ENCODE measurements at regions not wholly inside any gene's neighbourhood (a gene's known extent, or its start where the extent isn't known, plus 50 kb on each side); places are given as distances from the start of the nearest gene placed in this dataset.

DNA sequence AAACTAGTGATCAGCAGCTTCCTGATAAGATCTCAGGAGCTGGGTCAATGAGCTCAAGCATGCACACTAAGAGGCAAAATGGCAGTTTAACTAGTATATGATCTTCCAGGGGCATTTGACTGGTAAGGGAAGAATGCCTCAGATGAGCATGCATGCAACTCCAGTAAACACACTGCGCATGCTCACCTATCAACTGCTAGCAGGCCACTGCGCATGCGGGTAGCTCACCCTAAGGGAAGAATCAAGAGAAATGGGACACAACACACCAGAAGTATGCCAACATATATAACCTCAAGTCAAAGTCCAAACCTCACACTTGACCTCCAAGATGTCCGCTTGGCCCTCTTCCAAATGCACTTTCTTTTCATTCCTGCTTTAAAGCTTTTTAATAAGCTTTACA lies 1004.0 kb downstream of the ADGRL3 start:
- Mint-ChIP-seq H3K4me3 (no peak overlapping the region), H3K27me3 (peaks cover 4% of the 10 kb centered on the region), H3K4me1 (ENCODE audit: unreplicated experiment) (no peaks in the 10 kb centered on the region), H3K36me3 (no peaks in the 10 kb centered on the region), H3K27ac (no peak overlapping the region), H3K9me3 (no peaks in the 10 kb centered on the region)
- TF ChIP-seq CTCF (conservative IDR thresholded peaks at IDR 0.05): no peak
- no peak for DNase-seq (ENCODE audit: extremely low spot score, unreplicated experiment)

- no peak for DNase-seq (ENCODE audit: extremely low spot score, unreplicated experiment)
- H3K4me3 Mint-ChIP-seq: no peak overlapping the region
- no peak overlapping the region for H3K27ac Mint-ChIP-seq
- no peaks in the 10 kb centered on the region for H3K4me1 Mint-ChIP-seq (ENCODE audit: unreplicated experiment)
- no peaks in the 10 kb centered on the region for H3K36me3 Mint-ChIP-seq
- H3K27me3 Mint-ChIP-seq: no peaks in the 10 kb centered on the region
- no peaks in the 10 kb centered on the region for H3K9me3 Mint-ChIP-seq
- TF ChIP-seq CTCF (conservative IDR thresholded peaks at IDR 0.05): no peak
Observed at GRCh38 chr4:62199291-62199810, 999.2 kb downstream of the ADGRL3 start.

GRCh38 chr4:62196338-62196737 lies 996.2 kb downstream of the ADGRL3 start:
- DNase-seq (ENCODE audit: extremely low spot score, unreplicated experiment): no peak
- TF ChIP-seq CTCF (conservative IDR thresholded peaks at IDR 0.05): no peak
- no peaks in the 10 kb centered on the region for H3K9me3 Mint-ChIP-seq
- no peaks in the 10 kb centered on the region for H3K27me3 Mint-ChIP-seq
- no peak overlapping the region for H3K4me3 Mint-ChIP-seq
- no peaks in the 10 kb centered on the region for H3K36me3 Mint-ChIP-seq
- no peaks in the 10 kb centered on the region for H3K4me1 Mint-ChIP-seq (ENCODE audit: unreplicated experiment)
- H3K27ac Mint-ChIP-seq: no peak overlapping the region

- no peaks in the 10 kb centered on the region for H3K4me1 Mint-ChIP-seq (ENCODE audit: unreplicated experiment)
- H3K36me3 Mint-ChIP-seq: no peaks in the 10 kb centered on the region
- no peak for DNase-seq (ENCODE audit: extremely low spot score, unreplicated experiment)
- no peak overlapping the region for H3K4me3 Mint-ChIP-seq
- no peaks in the 10 kb centered on the region for H3K9me3 Mint-ChIP-seq
- TF ChIP-seq CTCF (conservative IDR thresholded peaks at IDR 0.05): no peak
- H3K27me3 Mint-ChIP-seq: no peaks in the 10 kb centered on the region
- no peak overlapping the region for H3K27ac Mint-ChIP-seq
Observed at GRCh38 chr4:62194342-62194741, 994.2 kb downstream of the ADGRL3 start.

- no peak overlapping the region for H3K27ac Mint-ChIP-seq
- no peaks in the 10 kb centered on the region for H3K4me1 Mint-ChIP-seq (ENCODE audit: unreplicated experiment)
- H3K4me3 Mint-ChIP-seq: no peak overlapping the region
- H3K9me3 Mint-ChIP-seq: no peaks in the 10 kb centered on the region
- H3K36me3 Mint-ChIP-seq: no peaks in the 10 kb centered on the region
- no peak for DNase-seq (ENCODE audit: extremely low spot score, unreplicated experiment)
- TF ChIP-seq CTCF (conservative IDR thresholded peaks at IDR 0.05): no peak
- no peaks in the 10 kb centered on the region for H3K27me3 Mint-ChIP-seq
Observed at GRCh38 chr4:62193761-62194160, 993.6 kb downstream of the ADGRL3 start.
